ENCODE measurements at regions not wholly inside any gene's neighbourhood (a gene's known extent, or its start where the extent isn't known, plus 50 kb on each side); places are given as distances from the start of the nearest gene placed in this dataset.

DNA sequence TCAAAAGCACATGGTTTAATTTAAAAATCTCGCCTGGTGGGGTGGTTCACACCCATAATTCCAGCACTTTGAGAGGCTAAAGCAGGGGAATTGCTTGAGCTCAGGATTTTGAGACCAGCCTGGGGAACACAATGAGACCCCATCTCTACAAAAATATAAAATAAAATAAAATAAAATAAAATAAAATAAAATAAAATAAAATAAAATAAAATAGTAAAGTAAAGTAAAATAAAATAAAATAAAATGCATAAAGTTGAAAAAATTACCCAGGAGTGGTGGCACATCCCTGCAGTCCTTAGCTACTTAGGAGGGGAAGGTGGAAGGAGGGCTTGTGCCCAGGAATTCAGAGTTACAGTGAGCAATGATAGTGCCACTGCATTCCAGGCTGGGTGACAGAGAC is 88.7 kb upstream of the MS4A8 start:
- TF ChIP-seq TAF1 (IDR thresholded peaks at IDR 0.05; ENCODE audit: borderline replicate concordance, low read depth, low read length) (no peak), POLR2AphosphoS5 (IDR thresholded peaks at IDR 0.05; ENCODE audit: low read depth, low read length) (no peak), POLR2A (IDR thresholded peaks at IDR 0.05; ENCODE audit: low read depth, low read length) (no peak)
